Liver (tissue), 8 donors: ENCODE measurements at regions not wholly inside any gene's neighbourhood (a gene's known extent, or its start where the extent isn't known, plus 50 kb on each side); places are given as distances from the start of the nearest gene placed in this dataset.

Experiments used
- DNase-seq: peaks from one replicate; pipeline ENCODE4 v3.0.0-alpha.2; 2017; ENCODE audit warnings: low spot score
- H3K27ac ChIP-seq, 2 donors: one replicate each; pipeline ENCODE4 v1.7.0; 2013; ENCODE audit warnings: inconsistent platforms in 2 of 2, low read length in 2 of 2, control low read depth in 1 of 2, low read depth in 1 of 2, mild to moderate bottlenecking in 1 of 2
- H3K27me3 ChIP-seq, 4 donors: one replicate each; pipeline versions ENCODE4 v1.6.1 to v1.7.0; 2013; ENCODE audit warnings: low read length in 3 of 4, inconsistent platforms in 1 of 4, mild to moderate bottlenecking in 1 of 4, moderate library complexity in 1 of 4; ENCODE audit not compliant: control insufficient read depth in 4 of 4, insufficient read depth in 4 of 4
- H3K36me3 ChIP-seq, 4 donors: one replicate each; pipeline versions ENCODE4 v1.6.1 to v1.7.0; 2013; ENCODE audit warnings: low read length in 3 of 4, mild to moderate bottlenecking in 3 of 4, low read depth in 1 of 4, moderate library complexity in 1 of 4; ENCODE audit not compliant: control insufficient read depth in 4 of 4, insufficient read depth in 3 of 4
- H3K4me1 ChIP-seq, 4 donors: one replicate each; pipeline versions ENCODE4 v1.6.1 to v1.7.0; 2013; ENCODE audit warnings: low read length in 3 of 4, mild to moderate bottlenecking in 3 of 4, moderate library complexity in 1 of 4; ENCODE audit not compliant: control insufficient read depth in 4 of 4, insufficient read depth in 4 of 4
- H3K4me3 ChIP-seq, 3 donors: one replicate each; pipeline versions ENCODE4 v1.6.1 to v1.7.0; 2013; ENCODE audit warnings: low read length in 3 of 3, control low read depth in 1 of 3, low read depth in 1 of 3, mild to moderate bottlenecking in 1 of 3
- H3K9ac ChIP-seq, 2 donors: one replicate each; pipeline ENCODE4 v1.7.0; 2013; ENCODE audit warnings: low read length in 2 of 2, mild to moderate bottlenecking in 2 of 2, moderate library complexity in 2 of 2, control low read depth in 1 of 2, low read depth in 1 of 2
- H3K9me3 ChIP-seq, 4 donors: one replicate each; pipeline versions ENCODE4 v1.6.1 to v1.7.0; 2013; ENCODE audit warnings: low read length in 3 of 4; ENCODE audit not compliant: control insufficient read depth in 4 of 4
- ATF3 ChIP-seq: IDR thresholded peaks from 2 replicates; pipeline ENCODE4 v1.6.1; 2016; ENCODE audit warnings: antibody characterized with exemption
- CTCF ChIP-seq: fragments of 150-350 bp; IDR thresholded peaks from 2 replicates; pipeline ENCODE4 v1.5.1; 2017; ENCODE audit warnings: improper control_type of control experiment, low read depth, low read length; ENCODE audit not compliant: missing input control
- EGR1 ChIP-seq, 2 donors: IDR thresholded peaks; 2 replicates each; pipeline ENCODE4 v1.6.1; 2016 to 2018; ENCODE audit warnings: antibody characterized with exemption in 2 of 2, low read depth in 2 of 2
- FOXA1 ChIP-seq: IDR thresholded peaks from 2 replicates; pipeline ENCODE4 v1.6.1; 2016; ENCODE audit warnings: antibody characterized with exemption
- FOXA2 ChIP-seq: IDR thresholded peaks from 2 replicates; pipeline ENCODE4 v1.6.1; 2016; ENCODE audit warnings: antibody characterized with exemption
- GABPA ChIP-seq, 2 donors: IDR thresholded peaks in 1 of 2; conservative IDR thresholded peaks in 1 of 2; 2 replicates each; pipeline ENCODE4 v1.6.1; 2016; ENCODE audit warnings: antibody characterized with exemption in 2 of 2, mild to moderate bottlenecking in 1 of 2, moderate library complexity in 1 of 2
- HNF4A ChIP-seq, 2 donors: conservative IDR thresholded peaks; 2 replicates each; pipeline ENCODE4 v1.6.1; 2016; ENCODE audit warnings: antibody characterized with exemption in 2 of 2, mild to moderate bottlenecking in 2 of 2
- HNF4G ChIP-seq: IDR thresholded peaks from 2 replicates; pipeline ENCODE4 v1.6.1; 2016; ENCODE audit warnings: antibody characterized with exemption
- JUND ChIP-seq, 2 donors: IDR thresholded peaks; 2 replicates each; pipeline ENCODE4 v1.6.1; 2016; ENCODE audit warnings: antibody characterized with exemption in 2 of 2
- MAX ChIP-seq: IDR thresholded peaks from 2 replicates; pipeline ENCODE4 v1.6.1; 2016; ENCODE audit warnings: antibody characterized with exemption
- NR2F2 ChIP-seq: IDR thresholded peaks from 2 replicates; pipeline ENCODE4 v1.6.1; 2016; ENCODE audit warnings: antibody characterized with exemption
- RAD21 ChIP-seq, 2 donors: IDR thresholded peaks; 2 replicates each; pipeline ENCODE4 v1.6.1; 2016; ENCODE audit warnings: antibody characterized with exemption in 2 of 2, mild to moderate bottlenecking in 2 of 2
- REST ChIP-seq: IDR thresholded peaks from 2 replicates; pipeline ENCODE4 v1.6.1; 2016; ENCODE audit warnings: antibody characterized with exemption, mild to moderate bottlenecking
- RXRA ChIP-seq, 2 donors: IDR thresholded peaks; 2 replicates each; pipeline ENCODE4 v1.6.1; 2017 to 2018; ENCODE audit warnings: antibody characterized with exemption in 2 of 2, mild to moderate bottlenecking in 1 of 2
- SP1 ChIP-seq: IDR thresholded peaks from 2 replicates; pipeline ENCODE4 v1.6.1; 2018; ENCODE audit warnings: antibody characterized with exemption, mild to moderate bottlenecking
- TAF1 ChIP-seq: conservative IDR thresholded peaks from 2 replicates; pipeline ENCODE4 v1.6.1; 2016; ENCODE audit warnings: antibody characterized with exemption, mild to moderate bottlenecking
- YY1 ChIP-seq: IDR thresholded peaks from 2 replicates; pipeline ENCODE4 v1.6.1; 2016; ENCODE audit warnings: antibody characterized with exemption, mild to moderate bottlenecking
- ZBTB33 ChIP-seq: IDR thresholded peaks from 2 replicates; pipeline ENCODE4 v1.6.1; 2016; ENCODE audit warnings: antibody characterized with exemption
- WGBS: extraction: QIAGEN DNeasy Blood & Tissue Kit; methylation state at CpG from one replicate; pipeline ENCODE4 v1.1.7; 2013; 5-methylcytosine and 5-hydroxymethylcytosine counted together
- donor health status: healthy.
- donor health status: healthy.
- donor health status: healthy.
- donor health status: healthy.
- donor health status: healthy.

- Histone ChIP-seq H3K4me3 (no peak overlapping the region), H3K27ac (no peak overlapping the region), H3K9ac (no peak overlapping the region), H3K36me3 (no peaks in the 10 kb centered on the region), H3K4me1 (no peaks in the 10 kb centered on the region), H3K27me3 (no peaks in the 10 kb centered on the region), H3K9me3 (no peaks in the 10 kb centered on the region)
- no peak for TF ChIP-seq GABPA (IDR thresholded peaks at IDR 0.05 in 1 of 2, conservative IDR thresholded peaks at IDR 0.05 in 1 of 2)
- no peak for TF ChIP-seq RXRA (IDR thresholded peaks at IDR 0.05)
- no peak for DNase-seq
- WGBS: 76% methylated on average over 7 of the region's 7 CpGs
Observed at GRCh38 chr5:123262216-123262823, 160.9 kb downstream of the CEP120 start.

GRCh38 chr5:123261752-123262151 lies 161.5 kb downstream of the CEP120 start:
- H3K9me3 ChIP-seq: no peaks in the 10 kb centered on the region
- no peaks in the 10 kb centered on the region for H3K4me1 ChIP-seq
- no peaks in the 10 kb centered on the region for H3K36me3 ChIP-seq
- WGBS: 88% methylated on average over 1 of the region's 1 CpG
- H3K27me3 ChIP-seq: no peaks in the 10 kb centered on the region
- no peak overlapping the region for H3K4me3 ChIP-seq
- no peak for DNase-seq
- H3K27ac ChIP-seq: no peak overlapping the region
- TF ChIP-seq RAD21 (IDR thresholded peaks at IDR 0.05) (no peak), ZBTB33 (no peak), GABPA (IDR thresholded peaks at IDR 0.05 in 1 of 2, conservative IDR thresholded peaks at IDR 0.05 in 1 of 2) (no peak), EGR1 (IDR thresholded peaks at IDR 0.05; ENCODE audit: low read depth in 2 of 2) (no peak), HNF4G (no peak), SP1 (no peak), NR2F2 (no peak), YY1 (no peak), HNF4A (conservative IDR thresholded peaks at IDR 0.05) (no peak), ATF3 (no peak), FOXA1 (no peak), TAF1 (no peak), CTCF (no peak), RXRA (IDR thresholded peaks at IDR 0.05) (no peak), MAX (no peak), JUND (IDR thresholded peaks at IDR 0.05) (no peak), REST (no peak), FOXA2 (no peak)
- no peak overlapping the region for H3K9ac ChIP-seq
